Transverse colon (tissue), 4 donors: ENCODE measurements at regions not wholly inside any gene's neighbourhood (a gene's known extent, or its start where the extent isn't known, plus 50 kb on each side); places are given as distances from the start of the nearest gene placed in this dataset.

Experiments
- CTCF ChIP-seq, 5 experiments: fragments of 200-600 bp in 3 of 5; fragments of 450-650 bp in 2 of 5; sonication (generic) in 3 of 5; IDR thresholded peaks; 1 replicate in 2 of 5; 2 replicates in 3 of 5; pipeline ENCODE4 v1.5.1; 2016 to 2017; ENCODE audit warnings: antibody characterized with exemption in 5 of 5, inconsistent platforms in 3 of 5, mild to moderate bottlenecking in 2 of 5, moderate library complexity in 1 of 5
- EP300 ChIP-seq: sonication (generic); formaldehyde crosslinking; IDR thresholded peaks from one replicate; pipeline ENCODE4 v1.6.1; 2017; ENCODE audit warnings: antibody characterized with exemption, low read depth
- POLR2A ChIP-seq: fragments of 450-650 bp; IDR thresholded peaks from one replicate; pipeline ENCODE4 v1.6.1; 2016; ENCODE audit warnings: antibody characterized with exemption, mild to moderate bottlenecking, moderate library complexity
- POLR2AphosphoS5 ChIP-seq, 3 donors: sonication (generic); formaldehyde crosslinking; IDR thresholded peaks; one replicate each; pipeline ENCODE4 v1.6.1; 2016; ENCODE audit warnings: antibody characterized with exemption in 3 of 3

- no peak for TF ChIP-seq CTCF (IDR thresholded peaks at IDR 0.05)
- TF ChIP-seq POLR2A: no peak
- TF ChIP-seq POLR2AphosphoS5 (IDR thresholded peaks at IDR 0.05): no peak
- TF ChIP-seq EP300: no peak
Measured at GRCh38 chr7:13231216-13231615, 543.8 kb downstream of the ARL4A start.
